Neural cell (in vitro differentiated cells): ENCODE measurements at regions not wholly inside any gene's neighbourhood (a gene's known extent, or its start where the extent isn't known, plus 50 kb on each side); places are given as distances from the start of the nearest gene placed in this dataset.

Source experiments
- CTCF ChIP-seq: fragments of 450-650 bp; IDR thresholded peaks from 2 replicates; pipeline ENCODE4 v1.5.1; 2014; ENCODE audit warnings: antibody characterized with exemption, mild to moderate bottlenecking, moderate library complexity; ENCODE audit not compliant: poor library complexity, severe bottlenecking
- EP300 ChIP-seq: fragments of 450-650 bp; conservative IDR thresholded peaks from 2 replicates; pipeline ENCODE4 v1.6.1; 2014; ENCODE audit warnings: antibody characterized with exemption, mild to moderate bottlenecking, moderate library complexity; ENCODE audit not compliant: poor library complexity, severe bottlenecking
- EZH2 ChIP-seq: fragments of 200-600, 300-800 bp; shearing (Covaris generic), sonication (generic); IDR thresholded peaks from 2 replicates; pipeline ENCODE4 v1.6.1; 2014; ENCODE audit warnings: antibody characterized with exemption, low read length, borderline replicate concordance, mild to moderate bottlenecking; ENCODE audit not compliant: insufficient read depth, poor library complexity, severe bottlenecking
- POLR2AphosphoS5 ChIP-seq: IDR thresholded peaks from 2 replicates; pipeline ENCODE4 v1.6.1; 2012
- REST ChIP-seq: IDR thresholded peaks from 2 replicates; pipeline ENCODE4 v1.6.1; 2012; ENCODE audit warnings: borderline replicate concordance

GRCh38 chr9:18261181-18261580 lies 212.8 kb upstream of the ADAMTSL1 start:
- TF ChIP-seq EZH2 (no peak), CTCF (no peak), EP300 (no peak), REST (peak; percentile 87), POLR2AphosphoS5 (no peak)
